GM21390 (cell line): ENCODE measurements at regions not wholly inside any gene's neighbourhood (a gene's known extent, or its start where the extent isn't known, plus 50 kb on each side); places are given as distances from the start of the nearest gene placed in this dataset.

Experiments
- ATAC-seq: cut with Tn5 transposase; IDR thresholded peaks from one replicate; pipeline ENCODE4 v1.9.1; 2021; ENCODE audit not compliant: unreplicated experiment

DNA sequence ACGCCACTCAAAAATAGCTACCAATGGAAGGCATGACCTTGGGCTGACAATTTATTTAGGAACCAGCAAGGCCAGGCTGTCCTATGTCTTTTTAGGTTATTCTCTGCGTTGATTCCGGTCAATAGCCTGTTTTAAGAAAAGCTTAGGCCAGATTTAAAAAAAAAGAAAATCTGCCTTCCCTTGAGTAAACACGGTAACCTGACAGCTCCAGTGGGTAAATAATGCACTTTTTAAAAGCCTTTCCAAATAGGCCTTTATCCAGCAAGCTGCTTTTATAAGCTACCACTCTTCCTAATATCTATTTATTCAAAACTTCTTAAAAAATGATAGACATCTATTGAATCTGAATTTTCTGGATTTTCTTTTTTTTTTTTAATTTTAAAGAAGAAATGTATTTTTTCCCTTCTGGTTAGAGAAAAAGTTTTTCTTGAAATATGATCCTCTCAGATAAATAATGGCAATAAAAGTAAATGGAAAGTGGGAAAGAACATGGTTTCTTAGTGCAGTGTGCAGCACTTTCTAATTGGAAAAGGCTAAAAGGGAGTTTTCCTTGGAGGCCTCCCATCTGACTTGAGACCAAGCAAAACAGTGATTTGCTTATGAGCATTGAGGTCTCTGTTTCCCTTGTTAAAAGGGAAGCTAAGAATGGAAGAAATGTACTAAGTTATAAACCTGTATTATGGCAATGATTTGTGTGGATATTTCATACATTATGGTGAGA, 281.0 kb upstream of the RUNX1 start:
- ATAC-seq: no peak

DNA sequence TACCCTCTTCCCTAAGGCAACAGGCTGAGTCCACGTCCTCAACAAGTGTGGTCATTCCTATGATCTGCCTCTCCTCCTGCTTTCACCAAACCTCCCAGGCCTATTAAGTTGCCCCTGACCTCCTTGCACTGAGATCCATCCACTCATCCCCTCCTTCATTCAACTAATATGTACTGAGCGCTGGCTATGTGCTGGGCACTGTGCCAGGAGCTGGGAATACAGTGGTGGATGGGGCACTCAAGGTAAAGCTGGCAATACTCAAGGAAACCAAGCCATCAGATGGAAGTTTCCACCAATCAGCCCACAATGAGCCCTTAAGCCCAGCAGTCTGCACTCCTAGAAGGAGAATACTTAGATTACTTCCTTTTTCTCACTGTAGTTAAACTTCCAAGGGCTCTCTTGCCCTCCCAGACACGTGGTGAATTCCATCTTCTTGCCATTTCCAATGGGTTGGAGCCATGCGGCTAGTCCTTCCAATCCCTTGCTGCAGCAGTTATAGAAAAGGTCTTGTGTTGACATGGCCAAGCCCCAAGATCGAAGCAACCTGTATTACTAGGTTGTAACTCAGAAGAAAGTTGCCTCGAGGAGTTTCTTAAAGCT, 279.9 kb upstream of the RUNX1 start:
- no peak for ATAC-seq

DNA sequence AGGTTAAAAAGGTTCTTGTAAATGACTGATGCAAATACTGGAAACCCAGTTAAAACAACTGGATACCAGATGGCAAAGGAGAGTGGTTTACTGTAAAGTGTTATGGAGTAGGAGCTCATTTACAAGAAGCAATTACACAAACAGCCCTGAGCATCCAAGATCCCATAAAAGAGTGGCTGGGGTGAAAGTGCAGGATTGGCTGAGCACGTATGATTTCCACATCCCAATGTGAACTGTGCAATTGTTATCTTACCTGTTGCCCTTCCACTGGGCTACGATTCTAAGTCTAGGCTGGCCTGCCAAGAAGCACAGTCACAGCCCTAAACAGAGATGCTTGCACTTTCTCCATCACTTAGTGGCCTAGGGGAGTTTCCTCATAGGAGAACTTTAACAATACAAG, 277.6 kb upstream of the RUNX1 start:
- ATAC-seq: no peak

DNA sequence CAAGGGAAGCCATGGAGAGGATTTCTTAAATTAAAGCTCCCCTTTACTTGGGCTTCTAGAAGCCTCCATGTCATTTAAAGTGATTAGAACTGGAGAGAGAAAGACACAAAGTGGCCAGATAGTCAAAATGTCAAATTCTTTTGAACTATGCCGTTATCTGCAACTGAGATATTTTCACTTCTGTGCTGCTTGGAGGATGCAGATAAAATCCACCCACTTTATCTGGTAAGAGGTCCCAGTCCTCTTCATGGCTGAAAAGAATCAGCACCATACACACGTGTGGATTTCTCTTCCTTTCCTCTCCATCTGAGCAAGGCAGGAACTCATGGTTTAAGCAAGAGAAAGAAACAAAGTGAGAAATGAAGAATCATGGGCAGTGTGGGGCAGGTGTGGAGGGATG, 276.9 kb upstream of the RUNX1 start:
- no peak for ATAC-seq

DNA sequence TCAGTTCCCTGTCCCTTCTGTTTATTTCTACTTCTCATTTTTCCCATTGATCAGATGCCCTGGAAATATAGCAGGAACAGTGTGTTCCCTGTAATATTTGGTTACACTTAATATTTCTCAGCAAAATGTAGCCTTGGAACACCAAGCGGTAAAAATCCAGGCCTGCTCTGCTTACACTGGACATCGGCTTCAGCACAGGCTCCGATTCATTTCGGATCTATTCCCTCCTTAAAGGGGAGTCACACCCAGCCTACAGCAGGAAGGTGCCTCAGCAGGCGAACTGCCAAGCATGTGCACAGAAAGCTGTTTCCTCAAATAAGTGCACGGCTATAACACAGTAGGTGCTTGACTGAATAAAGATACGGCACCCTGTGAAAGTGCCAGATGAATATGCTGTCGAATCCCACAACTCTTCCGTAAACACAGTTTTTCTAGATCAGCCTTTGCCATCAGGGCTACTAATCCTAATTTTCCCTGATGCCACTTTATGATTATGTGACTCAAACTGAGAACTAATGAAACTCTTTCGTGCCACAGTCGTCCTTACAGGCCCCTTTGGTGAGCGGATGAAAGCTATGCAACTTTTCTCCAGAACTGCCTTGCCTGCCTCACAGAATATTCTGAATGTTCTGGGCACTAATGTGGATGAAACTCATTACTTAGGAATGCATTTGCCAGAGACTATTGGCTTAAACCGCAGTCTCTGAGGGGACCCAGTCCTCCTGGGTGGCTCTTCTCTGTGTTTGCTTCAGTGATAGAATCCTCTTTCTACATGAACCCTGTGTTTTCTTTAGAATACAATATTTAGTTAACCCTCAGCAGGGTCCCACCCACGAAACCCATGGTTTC, 275.5 kb upstream of the RUNX1 start:
- ATAC-seq: no peak

DNA sequence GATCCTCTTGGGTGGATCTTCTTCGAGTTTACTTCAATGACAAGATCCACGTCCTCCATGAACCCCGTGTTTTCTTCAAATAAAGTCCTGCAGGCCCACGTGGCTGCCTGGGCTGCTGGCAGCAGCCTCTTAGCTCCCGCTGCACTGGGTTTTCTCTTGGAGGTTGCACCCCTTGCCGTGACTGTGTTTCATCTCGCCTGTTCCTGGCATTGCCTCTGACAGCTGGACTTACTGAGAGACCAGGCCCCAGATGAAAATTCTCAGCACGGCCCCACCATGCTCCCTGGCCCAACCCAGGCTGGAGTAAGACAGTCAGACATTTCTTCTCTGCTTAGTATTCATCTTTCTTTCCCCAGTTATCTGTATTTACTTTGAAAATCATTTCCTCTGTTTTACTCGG, 274.8 kb upstream of the RUNX1 start:
- no peak for ATAC-seq

DNA sequence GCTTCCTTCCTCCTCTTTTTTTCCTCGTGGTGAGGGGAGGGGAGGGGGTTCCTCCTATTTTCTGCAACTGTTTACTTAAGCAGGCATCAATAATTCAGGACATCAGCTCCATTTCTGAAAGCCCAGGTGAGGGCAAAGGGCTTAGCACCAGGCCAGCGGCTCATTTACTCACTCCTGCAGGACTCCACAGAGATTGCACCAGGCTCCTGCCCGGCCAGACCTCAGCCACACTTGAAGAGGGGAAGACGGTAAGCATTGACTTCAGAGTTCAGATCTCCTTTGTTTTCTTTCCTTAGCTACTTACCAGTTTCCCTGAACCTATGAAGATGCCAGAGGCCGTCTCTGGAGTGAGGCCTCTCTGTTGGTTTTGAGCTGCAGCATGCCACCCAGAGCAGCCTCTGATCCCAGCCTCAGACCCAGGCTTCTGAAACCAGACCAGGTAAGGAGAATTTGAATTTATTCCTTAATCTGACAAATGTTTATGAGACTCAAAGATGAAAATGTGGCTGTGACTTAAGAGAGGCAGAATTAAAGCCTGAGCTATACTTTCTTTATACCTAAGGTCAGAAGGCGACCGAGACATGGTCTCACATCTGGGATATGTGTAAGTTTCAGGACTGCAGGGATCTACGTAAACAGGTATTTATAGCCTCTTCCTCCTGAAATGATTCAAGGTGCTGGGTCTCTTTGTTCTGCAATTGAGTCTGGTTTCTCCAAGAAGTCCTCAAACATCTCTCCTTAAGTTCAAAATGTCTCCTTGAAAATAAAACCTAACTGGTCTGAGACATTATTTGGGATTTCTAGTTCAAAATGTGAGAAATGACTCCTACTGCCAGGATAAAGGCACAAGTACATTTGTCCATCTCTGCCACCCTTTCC, 272.5 kb upstream of the RUNX1 start:
- no peak for ATAC-seq

DNA sequence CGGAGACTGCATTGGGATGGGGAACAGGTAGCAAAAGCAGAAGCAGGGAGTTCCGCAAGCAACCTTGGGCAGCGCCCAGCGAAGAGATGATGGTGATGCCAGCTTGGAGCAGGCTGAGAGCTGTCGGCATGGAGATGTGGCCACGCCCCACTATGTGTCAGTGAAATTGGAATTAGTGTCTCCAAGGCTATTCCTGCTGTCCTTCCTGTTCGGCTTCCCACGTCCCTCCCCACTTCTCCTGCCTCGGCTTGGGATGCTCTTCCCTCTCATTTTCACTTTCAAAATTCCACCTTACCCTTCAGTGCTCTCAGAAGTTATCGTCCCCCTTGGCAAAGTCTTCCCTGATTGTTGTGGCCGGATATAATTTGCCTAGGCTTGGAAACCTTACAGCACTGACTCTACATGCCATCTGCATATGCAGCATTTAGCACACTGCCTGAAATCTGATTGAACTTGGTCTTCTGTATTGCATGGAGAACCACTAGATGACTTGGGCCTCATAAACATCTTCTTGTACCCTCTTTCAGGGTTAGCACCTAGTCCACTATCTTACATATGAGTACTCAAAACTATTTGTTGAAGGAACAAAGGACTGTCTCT, 270.7 kb upstream of the RUNX1 start:
- ATAC-seq: no peak

DNA sequence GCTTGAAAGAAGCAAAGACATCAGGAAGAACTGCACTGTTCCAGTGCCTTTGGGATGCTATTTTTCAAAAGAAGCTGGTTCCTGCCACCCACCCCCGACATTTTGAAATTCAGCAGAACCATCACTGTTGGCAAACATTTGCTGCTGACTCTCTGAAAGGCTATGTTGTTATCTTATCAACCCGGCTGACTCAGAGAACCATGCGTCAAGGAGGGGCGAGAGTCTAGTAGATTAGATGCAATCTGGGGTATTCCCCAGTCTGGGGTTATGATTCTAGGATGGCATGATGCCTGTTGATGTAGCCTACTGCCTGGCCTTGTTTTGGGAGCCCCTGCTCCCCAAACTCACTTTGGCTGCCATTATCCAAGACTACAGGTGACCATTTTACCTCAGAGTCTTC, 267.8 kb upstream of the RUNX1 start:
- ATAC-seq: no peak

DNA sequence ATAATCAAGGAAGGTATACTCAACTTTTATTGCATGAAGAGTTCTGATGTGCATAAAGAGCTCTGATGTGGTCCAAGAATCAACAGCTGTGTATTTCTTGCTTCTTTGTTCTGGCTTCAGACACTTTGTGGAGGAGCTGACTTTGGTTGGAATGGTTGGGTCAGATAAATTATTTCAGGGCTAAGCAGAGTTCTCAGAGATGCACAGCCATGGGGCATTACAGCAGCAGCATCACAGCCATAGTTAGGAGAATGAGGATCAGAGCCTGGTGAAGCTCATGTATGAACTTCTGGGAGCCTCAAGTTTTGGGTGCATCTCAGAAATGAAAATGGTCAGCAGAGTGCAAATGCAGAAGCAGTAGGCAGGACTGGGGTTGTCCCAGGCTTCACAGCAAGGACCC, 267.4 kb upstream of the RUNX1 start:
- no peak for ATAC-seq

DNA sequence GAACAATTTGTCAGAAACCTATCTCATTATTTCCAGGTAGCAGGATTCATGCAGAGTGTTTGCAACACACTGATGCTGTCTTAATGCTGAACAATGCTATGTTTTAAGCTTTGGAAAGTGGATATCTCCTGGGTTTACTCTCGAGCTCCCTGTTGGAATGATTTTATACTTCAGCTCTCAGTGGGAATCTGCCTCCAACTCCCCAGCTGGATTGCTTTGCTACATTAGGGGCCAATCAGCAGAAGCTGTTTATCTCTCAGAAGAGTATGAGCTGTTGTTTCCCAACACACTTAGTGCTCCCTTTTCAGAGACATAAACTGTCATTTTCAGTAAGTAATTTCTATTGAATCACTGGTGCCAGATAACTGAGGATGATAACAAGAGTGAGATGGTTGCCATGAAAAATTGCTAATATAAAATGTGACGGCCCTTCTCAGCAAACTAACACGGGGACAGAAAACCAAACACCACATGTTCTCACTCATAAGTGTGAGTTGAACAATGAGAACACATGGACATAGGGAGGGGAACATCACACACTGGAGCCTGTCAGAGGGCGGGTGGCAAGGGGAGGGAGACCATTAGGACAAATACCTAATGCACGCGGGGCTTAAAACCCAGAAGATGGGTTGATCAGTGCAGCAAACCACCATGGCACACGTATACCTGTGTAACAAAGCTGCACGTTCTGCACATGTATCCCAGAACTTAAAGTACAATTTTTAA, 265.9 kb upstream of the RUNX1 start:
- ATAC-seq: no peak

DNA sequence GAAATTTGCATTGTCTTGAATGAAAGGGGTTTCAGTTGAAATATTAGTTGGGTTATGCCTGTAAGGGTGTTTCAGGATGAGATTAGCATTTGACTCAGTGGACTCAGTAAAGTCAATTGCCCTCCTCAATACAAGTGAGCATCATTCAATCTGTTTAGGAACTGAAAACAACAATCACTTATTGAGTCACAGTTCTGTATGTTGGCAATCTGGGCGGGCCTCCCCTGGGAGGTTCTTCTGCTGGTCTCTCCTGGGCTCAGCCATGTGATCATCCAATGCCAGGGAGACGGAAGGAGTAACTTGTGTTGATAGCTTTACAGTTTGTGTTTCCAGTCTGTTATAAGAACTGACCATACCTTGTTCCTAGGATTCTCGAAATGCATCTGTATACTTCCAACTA, 262.9 kb upstream of the RUNX1 start:
- no peak for ATAC-seq

DNA sequence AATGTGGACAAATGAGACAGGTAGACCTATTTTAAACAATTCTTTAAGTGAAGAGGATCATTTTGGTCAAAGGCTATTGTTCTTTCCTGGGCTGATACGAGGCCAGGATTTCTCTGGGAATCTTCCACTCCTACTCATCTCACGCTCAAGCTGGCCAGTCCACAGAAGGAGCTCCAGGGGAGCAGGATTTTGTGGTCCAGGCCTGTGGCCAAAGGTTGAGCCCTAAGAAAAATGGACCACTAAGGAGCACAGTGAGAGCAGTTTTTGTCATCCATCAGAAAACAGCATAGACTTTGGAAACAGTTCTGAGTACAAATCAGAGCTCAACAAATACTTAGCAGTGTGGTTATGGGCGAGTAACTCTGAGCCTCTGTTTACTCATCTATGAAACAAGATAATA, 260.2 kb upstream of the RUNX1 start:
- no peak for ATAC-seq

DNA sequence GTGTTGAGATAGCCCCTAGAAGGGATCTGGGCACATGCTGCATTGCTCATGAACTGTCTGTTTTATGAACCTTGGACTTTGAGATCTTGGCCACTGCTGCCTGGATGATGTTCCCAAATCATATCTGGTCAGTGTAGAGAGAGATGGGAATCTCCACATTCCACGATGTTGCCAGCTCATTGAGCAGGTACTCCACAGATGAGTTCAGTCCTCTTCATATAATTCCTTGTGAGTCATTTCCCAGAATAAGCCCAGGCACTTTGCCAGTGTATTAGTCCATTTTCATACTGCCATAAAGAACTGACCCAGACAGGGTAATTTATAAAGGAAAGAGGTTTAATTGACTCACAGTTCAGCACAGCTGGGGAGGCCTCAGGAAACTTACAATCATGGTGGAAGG, 254.0 kb upstream of the RUNX1 start:
- ATAC-seq: no peak

DNA sequence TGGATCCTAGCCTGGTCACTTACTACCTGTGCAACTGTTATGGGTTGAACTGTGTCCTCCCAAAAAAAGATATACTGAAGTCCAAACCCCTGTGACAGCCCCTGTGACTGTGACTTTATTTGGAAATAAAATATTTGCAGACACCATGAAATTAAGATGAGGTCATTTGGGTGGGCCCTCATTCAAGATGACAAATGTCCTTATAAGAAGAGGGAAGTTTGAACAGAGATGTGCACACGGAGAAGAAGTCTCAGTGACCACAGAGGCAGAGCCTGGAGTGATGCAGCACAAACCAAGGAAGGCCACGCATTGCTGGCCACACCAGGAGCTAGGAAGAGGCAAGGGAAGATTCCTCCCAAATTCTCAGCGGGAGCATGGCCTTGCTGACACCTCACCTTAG, 249.7 kb upstream of the RUNX1 start:
- ATAC-seq: no peak

DNA sequence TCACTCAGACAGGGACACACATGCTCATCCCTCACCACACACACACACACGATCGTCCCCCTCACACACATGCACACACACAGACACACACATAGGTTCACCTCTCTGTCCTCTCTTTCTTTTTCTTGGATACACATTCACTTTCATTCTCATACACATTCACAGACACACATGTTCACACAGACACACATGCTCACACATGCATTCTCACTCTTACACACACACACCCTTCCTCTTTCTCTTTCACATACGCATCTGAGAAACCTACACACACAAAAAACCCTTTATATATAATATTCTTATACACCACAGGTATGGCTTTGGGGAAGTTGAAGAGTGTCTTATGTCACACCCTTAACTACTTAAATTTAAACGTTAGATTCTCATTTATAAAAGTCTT, 248.6 kb upstream of the RUNX1 start:
- no peak for ATAC-seq

DNA sequence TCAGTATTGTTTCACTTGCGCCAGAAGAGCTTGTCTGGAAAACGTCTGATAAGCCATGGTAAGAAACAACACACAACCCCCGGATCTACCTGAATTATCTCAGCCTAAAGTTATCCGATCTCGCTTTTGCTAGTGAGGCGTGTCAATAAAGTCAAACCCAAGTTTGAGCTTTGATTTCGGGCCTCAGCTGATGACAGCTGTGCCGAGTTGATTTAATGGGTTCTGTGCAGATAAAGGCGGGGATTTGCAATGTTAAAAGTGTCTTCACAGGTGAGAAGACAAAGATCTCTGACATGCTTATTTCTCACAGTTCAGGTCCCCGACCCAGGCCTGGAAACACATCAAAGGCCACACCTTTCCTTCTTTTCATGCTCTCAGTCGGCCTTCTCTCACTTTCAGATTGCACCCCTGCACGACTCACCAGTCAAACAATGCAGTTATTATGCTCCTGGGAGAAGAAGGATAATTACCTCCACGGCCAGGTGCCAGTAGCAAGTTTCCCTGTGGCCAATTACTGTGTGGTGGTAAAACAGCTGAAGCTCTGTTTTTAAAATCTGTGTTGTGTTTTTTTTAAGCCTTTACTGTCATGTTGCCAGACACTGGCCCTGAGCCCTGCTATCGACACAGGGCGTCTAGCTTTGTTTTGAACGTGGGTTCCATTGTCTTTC, 245.3 kb upstream of the RUNX1 start:
- no peak for ATAC-seq

DNA sequence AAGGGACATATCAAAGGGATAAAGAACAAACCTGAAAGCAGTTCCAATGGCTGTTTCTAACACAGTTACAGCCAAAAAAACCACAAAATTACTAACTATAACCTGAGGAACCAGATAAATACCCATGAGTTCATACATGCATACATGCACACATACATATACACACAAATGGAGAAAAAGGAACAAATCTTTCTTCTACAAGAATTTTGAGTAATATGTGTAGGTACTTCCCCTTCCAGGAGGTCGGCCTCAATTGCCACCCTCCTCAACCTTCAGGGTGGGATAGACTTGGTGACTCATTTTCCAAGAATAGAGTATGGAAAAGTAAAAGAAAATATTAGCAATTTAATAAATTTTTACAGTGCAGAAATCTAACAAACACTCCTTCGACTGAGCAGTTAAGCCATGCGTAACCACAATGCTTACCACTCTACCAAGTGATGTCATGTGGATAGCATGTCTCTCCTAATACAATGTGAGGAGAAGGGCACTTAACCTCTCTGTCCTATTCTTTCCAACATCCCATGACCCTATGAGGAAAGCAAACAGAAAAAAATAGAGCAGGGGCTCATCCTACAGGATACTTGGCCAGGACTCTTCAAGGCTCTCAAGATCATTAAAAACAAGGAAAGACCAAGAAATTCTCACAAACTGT, 243.0 kb upstream of the RUNX1 start:
- no peak for ATAC-seq

DNA sequence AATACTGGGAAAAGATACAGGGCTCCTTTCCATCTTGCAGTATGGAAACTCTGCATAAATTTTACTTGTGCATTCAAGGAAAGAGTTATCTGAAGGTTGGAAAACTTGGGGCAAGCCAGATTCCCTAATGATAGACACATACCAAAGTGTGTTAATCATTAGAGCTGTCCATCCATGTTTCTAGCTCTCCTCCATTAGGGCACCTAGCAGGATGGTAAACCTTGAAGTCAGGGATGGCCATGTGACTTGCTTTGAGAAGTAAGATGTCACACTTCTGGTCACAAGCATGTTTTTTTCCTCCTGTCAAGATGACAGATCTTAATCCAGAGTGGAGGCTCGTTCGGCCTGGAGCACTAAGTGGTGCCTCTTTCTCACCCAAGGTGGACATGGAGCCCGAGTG, 241.9 kb upstream of the RUNX1 start:
- no peak for ATAC-seq
